A204.1 (cell line): ENCODE measurements at regions not wholly inside any gene's neighbourhood (a gene's known extent, or its start where the extent isn't known, plus 50 kb on each side); places are given as distances from the start of the nearest gene placed in this dataset.

Source experiments
- FAIRE-seq: peaks from 2 replicates; lab custom pipeline; 2012; peaks lifted over from hg19 to GRCh38; lab: Jason Lieb, UNC

DNA sequence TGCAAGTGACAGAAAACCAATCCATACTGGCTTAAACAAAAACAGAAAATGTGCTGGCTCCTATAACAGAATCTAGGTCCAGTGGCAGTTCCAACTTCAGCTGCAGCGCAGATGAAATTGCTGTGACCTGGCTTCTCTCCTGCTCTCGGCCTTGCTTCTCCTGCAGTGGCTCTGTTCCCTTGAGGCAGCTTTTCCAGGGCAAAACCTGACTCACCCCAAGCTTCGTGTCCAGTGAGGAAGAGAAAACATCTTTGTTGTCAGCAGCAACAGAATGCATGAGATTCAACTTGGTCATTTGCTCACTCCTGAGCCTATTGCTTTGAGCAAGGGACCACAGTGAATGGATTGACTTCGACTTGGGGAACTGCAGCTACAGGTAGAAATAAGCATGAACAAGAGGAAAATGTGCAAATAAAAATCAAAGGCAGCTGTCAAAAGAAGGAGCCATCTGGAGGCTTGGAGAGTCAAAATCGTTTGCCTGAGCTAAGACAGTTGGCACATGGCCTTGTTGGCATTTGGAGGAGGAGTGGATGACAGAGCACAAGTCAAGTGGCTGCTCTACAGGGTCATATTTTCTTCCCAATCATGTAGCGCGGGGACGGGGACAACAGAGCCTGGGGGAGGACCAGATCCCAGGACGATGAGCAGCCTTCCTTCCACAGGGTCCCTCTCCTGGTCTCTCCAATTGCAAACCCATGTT lies 523.4 kb downstream of the FGF9 start:
- no peak for FAIRE-seq

DNA sequence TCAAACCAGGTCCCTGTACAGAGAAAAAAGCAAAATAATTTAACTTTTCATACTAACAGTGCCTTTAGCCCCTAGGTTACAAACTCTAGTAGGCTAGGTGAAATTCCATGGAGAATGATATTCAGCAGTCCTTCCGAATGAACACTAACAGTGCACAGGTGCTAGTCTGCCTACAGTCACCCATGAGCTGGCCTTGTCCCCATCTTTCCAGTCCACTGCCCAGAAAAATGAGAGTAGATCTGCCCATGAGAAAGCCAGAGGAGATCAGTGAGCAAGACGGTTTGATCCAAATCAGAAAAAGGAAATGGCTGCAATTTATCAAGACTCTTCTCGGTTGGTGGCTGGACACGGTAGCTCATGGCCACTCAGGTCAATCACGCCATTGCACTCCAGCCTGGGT lies 524.9 kb downstream of the FGF9 start:
- no peak for FAIRE-seq

DNA sequence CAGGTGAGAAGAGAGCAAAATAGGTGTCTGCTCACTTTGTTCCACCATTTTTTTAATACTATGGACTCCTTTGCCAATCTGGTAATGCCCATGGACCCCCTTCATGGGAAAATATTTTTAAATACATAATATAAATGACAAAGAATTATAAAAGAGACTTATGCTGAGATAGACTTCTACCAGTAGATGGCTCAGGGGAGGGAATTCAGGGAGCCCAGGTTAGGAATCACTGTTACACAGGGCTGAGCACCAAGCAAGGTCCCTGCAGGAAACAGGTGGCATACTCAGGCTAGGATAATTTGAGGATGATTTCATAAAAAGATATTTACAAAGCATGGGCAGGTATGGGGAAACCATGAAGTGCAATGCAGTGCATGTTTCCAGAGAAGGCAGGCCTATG lies 525.9 kb downstream of the FGF9 start:
- no peak for FAIRE-seq

DNA sequence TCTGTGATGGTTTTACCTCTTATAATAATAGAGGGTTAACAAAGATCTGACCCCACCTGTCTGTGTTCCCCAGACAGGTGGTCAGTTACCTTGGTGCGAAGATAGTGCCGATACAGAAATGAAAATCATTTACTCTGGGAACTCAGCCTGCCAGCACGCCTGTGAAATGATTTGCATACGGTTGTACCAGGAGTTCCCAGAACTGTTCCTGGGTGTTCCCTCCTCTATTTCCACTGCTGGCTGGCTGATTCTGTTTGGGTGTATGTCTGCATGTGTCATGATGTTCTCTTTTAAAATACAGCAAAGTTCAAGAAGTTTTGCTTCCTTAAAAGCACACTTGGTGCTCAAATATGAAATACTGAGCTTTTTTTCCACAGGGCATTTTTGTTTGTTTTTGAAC lies 527.1 kb downstream of the FGF9 start:
- no peak for FAIRE-seq

DNA sequence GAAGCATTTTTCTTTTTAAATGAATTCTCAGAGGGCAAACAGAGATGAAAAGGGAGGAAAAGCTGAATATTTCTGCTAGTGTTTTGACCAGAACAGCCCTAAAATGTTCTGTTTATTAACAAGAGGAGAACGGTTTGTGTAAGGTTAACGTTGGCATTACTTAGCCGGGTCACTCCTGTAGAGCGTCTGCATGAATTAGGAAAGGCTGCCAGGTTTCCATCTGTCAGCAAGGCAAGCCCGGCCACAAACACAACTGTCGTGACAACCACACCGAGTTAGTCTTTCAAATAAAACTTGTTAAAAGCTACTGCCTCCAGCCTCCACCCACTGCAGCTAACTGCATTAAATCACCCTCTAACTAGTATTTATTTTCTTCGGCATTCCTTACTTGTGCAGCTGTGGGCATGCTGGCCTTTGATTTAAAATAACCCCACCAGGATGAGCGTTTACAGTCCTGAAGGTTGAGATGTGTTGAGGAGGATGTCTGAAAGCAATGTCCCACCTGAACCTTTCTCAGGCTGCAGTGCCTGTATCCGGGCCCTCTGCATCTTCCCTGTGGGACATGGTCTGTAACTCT lies 527.9 kb downstream of the FGF9 start:
- FAIRE-seq: no peak

DNA sequence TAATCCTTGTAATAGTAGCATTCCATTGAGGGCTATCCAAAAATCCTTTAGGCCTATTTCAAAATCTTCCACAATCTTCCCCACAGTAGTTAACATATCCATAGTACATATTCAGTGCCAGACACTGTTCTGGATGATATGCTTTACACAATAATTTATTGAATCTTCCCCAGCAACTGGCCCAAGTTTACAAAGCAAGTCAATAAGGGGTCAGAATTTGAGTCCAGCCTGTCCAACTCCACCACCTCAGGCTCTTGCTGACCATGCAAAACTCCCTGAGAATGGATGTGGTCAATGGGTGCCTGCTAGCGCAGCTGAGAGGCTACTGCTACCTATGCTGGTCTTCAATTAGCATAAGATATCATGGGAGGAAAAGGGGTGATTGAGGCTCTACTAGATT lies 529.6 kb downstream of the FGF9 start:
- no peak for FAIRE-seq

DNA sequence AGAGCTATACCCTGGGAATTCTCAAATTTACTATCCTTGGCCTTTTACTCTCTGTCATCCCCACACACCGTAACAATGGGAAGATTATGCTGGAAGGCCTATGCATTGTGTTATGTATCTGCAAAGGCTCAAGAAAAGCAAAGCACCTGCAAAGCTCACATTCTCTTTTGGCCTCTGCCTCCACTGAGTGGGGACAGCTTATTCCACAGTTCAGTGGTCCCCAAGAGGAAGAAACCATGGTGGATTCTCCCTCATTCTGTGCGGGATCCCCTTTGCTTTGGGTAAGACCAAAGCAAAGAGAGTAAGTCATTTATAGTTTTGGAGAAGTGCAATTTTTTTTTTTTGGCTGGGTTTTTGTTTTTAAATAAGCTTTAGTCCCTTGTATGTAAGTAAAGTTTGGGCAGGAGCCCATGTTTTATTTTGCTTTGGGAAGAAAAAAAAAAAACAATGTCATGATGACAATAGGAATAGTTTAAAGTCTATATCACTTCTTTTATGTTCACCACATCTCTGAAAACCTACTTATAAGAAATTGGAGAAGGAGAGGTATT lies 530.6 kb downstream of the FGF9 start:
- FAIRE-seq: no peak

DNA sequence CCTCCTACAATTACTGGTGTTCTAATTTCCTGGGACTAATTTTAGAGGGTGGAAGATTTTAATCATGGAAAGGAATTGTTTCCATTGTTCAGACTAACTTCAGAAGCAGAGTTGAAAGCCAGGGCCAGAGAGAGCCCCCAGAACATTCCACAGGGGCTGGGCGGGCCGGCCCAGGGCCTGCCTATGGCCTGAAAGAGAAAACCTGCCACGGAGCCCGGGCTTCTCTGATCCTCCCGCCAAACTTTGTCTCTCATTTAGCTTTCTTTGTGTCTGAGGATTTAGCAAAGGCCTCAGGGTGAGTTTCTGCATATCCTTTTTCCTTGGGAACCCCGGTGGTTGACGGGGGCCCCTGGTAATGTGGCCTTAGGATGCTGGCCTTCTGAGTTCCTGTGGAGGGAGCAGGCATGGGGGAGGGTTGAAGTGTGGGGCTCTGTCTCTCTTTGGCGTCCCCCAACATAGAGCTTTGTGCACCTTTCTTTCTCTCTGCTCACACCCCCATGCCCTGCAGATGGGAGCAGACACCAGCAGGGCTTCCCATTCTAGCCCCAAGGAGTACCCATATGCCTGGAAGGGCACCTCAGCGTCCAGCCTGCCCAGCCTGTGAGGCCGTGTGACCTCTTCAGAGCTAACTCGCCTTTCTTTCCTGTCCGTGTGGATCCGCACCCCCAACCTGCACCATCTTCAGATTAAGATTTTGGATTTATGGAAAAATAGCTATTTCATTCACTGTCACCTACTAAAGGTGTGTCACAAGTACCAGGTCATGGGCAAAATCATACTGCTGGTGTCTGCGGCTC lies 539.5 kb downstream of the FGF9 start:
- FAIRE-seq: no peak

DNA sequence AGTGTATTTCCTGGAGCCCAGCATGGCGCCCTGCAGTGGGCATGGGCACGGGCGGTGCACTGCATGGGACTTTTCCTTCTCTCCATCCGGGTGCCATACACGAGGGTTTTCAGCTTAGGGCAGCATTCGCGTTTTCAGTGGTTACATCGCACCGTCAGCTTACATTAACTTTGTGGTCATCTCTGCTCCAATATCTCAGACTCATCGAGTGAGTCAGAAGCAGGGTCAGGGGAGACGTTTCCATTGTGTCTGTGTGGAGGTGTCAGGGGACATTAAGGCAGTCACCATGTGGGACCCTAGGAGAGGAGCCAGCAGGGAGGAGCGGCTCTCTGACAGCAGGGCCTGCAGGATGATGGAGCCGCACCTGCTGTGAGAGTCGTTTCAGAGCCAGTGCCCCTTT lies 541.0 kb downstream of the FGF9 start:
- FAIRE-seq: no peak

DNA sequence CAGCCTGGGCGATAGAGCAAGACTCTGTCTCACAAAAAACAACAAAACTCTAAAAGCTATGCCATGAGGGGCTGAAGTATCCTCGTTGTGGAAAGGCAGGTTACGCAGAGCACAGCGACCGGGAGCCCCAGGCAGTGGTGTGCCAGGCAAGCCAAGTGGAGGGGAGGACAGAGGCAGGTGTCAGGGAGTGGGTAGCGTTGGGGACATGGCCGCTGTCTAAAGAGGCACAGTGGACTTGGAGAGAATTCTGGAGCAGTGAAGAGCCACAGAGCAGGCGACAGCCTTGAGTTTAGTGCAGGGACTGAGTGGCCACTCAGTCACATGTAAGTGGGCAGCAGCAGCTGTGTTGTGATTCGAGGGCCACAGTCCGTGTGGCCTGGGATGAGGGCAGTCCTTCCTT lies 541.7 kb downstream of the FGF9 start:
- FAIRE-seq: no peak

DNA sequence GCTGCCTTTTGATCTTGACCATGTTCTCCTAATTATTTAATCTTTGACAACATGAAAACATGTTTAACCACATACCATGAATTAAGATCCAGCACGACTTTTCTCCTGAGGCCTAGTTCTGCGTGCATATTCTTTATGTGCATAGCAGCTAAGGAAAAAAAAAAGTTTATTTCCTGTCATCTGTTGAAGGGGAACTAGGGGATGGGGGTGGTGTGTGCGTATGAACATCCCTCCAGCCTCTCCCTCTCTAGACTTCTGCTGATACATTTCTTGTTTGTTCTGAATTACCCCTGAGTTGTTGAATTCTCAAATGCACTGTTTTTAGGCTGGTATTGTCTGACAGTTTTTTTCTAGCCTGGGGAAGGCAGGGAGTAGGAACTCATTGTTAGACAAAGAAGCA lies 543.3 kb downstream of the FGF9 start:
- no peak for FAIRE-seq

DNA sequence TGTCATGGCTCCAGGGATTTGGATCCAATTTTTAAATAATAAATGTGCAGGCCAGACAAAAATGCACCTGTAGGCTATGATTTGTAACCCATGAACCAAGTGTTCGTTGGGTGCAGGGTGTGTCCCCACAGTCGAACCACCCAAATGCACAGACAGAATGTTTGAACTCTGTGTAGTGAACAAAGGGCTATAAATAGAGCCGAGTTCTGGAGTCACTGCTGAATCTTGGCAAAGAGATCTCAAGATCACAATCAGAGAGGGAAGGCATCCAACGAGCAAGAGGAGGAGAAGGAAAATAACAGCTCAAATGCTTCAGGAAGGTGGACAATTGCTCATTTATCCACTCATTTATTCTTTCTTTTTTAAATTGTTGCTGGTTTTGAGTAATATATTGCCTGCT lies 547.9 kb downstream of the FGF9 start:
- FAIRE-seq: no peak

DNA sequence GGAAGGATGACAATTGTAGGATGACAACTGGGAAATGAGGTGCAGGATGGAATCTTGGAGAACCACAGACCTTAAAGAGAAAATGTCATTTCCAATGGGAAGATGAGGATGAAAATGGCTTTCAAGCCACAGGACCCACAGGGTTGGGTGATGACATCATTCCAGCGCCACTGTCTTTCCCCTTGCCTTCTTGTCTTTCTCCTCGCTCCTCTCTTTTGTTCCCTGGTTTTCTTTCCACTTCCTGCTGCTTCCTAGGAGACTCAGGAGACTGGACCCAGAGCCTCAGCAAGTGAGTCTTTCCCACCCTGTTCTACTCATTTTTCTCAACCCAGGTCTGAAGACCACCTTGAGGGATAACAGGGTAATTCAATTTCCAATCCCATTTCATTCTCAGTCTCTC lies 548.8 kb downstream of the FGF9 start:
- FAIRE-seq: no peak

DNA sequence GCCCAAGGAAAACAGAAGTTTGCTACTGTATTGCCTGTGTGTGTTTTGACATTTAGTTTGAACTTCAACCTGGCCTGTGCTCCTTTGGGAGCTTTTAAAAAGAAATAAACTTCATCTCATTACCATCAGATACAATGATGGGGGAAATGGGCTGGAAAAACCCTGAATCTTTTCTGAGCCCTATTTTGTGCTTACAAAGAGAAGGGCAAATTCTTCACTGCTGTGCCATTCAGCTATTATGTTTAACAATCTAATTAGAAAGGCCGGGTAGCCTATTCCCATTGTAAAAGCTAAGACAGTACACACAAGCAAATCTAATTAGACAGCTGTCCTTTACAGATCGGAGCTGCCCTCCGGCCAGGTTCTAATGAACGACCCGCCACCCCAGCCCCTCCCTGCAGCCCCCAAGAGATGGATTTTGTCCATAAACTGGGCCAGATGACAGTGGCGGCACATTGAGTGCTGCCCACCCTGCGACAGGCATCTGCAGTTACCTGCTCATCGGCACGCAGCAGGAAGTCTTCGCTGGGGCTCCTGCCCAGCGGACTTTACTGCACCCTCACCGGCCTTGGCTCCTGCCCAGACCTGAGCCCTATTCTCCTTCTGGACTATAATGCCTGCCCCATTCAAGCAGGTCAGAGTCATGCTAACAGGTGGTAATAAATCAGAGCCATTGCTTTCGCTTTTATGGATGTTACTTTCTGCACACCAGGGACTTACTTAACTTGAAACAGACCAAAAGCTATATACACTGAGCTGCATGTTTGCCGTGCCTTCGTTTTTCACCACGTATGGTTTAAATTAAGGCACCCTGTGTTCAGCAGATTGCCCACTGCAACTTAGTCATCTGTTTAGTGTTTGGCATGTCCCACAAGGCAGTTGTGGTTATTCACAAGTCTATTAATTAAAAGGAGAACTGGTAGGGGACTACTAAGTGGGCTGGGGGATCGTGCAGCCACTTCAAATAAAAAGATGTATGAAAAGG lies 549.6 kb downstream of the FGF9 start:
- no peak for FAIRE-seq

DNA sequence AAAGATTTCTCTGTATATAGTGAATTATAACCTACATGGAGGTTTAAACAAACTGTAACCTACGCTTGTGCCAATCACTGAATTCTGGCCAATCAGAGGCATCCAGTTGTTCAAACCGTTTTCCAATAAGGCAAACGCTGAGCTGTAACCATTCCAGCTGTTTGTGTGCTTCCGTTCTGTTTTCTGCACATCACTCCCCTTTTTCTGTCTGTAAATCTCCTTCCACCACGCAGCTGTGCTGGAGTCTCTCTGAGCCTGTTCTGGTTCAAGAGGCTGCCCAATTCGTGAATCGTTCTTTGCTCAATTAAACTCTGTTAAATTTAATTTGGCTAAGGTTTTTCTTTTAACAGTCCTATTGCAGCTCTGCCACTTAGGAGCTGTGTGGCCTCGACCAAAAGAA lies 552.5 kb downstream of the FGF9 start:
- no peak for FAIRE-seq

DNA sequence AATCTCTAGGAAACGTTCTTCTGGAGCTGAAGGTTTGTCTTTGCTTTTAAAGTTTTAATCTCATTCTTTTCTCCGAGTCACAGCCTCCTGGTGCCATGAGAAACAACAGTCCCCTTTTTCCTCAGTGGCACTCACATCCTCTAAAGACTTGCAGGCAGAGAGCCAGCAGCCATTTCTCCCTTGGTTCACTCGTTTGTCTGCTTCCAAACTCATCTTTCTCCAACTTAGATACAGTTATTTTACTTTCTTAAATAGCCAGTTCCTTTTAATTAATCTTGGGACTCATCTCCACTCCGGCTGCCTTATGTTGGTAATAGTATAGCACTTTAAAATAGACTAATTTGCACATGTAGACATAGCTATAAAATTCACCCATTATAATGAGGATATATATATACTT lies 555.2 kb downstream of the FGF9 start:
- no peak for FAIRE-seq

DNA sequence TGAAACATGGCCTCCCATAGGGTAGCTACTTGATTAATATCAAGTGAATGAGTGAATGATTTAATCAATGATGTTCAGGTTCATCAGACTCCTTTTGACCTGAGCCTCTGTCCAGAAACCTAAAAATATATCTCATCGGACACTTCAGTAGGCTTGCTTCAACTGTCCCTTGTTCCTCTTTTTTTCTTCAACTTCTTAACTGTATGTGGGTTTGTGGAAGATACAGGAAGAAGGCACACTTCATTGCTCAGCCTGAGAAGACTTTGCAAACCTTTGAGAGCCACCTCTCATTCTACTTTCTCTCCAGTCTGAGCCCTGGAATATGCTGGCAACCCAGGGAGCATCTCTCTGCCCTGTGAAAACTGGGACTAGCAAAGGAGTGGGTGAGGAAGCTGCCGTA lies 557.0 kb downstream of the FGF9 start:
- no peak for FAIRE-seq

DNA sequence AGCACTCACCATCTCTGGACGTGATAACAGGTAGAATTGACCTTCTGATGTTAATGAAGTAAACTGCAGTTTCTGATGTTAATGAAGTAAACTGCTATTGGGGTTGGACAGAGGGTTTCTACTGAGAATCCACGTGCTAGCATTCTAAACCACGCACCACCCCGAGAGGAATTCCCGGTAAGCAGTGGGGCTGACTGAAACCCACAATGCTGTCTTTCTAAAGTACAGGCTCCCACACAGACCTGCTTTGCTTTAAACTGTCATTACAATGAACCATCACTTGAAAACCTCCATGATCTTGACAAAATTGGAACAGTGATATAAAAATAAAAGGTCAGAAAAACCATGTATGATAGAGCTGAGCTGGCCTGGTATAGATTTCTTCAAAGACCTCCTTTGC lies 559.0 kb downstream of the FGF9 start:
- FAIRE-seq: no peak

DNA sequence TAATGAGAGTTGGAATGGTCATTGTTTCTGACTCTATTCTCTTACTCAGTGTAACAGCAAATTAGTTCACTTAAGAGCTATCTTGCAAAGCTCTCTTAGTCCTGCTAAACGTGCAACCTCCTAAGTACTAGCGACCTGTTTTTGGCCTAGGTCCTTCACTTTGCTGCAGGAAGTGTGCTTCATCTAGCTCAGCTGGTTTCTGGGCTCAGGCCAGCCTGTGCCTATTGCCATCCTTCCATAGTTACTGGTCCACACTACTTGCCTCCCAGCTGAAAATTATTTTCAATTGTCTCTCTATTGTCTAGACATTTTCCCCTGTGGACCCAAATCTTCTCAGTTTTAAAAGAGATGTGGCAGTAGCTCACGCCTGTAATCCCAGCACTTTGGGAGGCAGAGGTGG lies 561.3 kb downstream of the FGF9 start:
- no peak for FAIRE-seq

DNA sequence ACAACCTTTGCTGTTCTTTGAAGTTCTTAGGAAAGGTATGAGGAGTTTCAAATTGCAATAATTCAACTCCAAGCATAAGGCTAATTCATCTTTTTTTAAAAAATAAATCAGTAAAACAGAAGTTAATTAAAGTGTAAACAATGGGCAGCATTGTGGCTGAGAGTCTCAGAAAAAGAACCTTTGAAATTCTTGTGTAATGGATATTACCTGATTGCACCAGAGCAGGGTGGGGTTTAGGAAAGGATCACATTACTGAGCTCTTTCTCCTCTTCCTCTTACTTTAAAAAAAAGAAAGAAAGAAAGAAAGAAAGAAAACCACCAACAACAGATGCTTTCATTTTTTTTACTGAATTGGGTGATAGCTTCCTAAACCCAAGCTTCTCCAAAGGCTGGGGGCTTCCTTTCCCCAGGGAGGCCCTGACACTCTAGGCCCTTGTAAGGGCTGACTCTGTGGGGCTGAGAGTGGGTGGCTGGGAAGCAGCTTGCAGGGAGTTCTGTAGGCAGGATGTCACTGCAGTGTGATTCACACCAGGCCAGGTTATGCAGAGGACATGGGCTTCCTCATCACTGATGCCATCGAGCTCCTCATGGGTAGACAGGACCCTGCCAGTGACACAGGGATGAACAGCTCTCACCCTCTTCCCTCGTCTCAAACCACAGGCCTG lies 564.5 kb downstream of the FGF9 start:
- no peak for FAIRE-seq

DNA sequence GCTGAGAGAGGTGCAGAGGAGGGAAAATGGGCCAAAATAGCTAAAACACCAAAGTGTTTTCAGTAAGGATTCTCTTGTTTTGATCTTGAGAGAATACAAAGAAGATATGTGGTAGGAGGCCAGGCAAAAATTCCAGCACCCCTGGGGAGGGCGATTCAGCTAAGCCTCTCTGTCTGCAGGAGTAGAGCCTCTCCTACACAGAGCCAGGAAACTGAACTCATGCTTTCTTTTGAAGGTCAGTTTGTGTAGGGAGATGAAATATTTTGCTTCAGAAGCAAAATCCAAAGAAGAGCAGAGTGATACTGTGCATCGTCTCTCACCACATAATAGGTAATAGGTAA lies 565.0 kb downstream of the FGF9 start:
- FAIRE-seq: no peak

DNA sequence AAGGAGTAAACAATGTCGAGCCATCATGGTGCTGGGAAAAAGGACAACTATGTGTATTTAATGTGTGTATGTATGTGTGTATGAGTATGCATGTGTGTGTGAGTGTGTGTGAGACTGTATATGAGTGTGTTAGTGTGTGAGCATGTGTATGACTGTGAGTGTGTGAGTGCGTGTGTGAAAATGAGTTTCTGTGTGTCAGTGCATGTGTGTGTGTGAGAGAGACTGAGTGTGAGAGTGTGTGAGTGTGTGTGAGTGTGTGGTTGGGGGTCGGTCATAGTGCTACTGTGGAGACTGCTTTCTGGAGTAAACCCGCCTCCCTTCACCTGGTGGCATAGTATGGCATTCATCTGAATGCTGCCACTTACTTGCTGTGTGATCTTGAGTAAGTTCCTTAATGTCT lies 567.4 kb downstream of the FGF9 start:
- FAIRE-seq: no peak
